ENCODE measurements at regions not wholly inside any gene's neighbourhood (a gene's known extent, or its start where the extent isn't known, plus 50 kb on each side); places are given as distances from the start of the nearest gene placed in this dataset.

GRCh38 chr20:11429889-11430519 is 487.7 kb upstream of the BTBD3 start:
- TF ChIP-seq EZH2phosphoT487 (IDR thresholded peaks at IDR 0.05; ENCODE audit: borderline replicate concordance) (no peak), CTCF (conservative IDR thresholded peaks at IDR 0.05; ENCODE audit: low read length) (no peak)
